H1 (cell line): ENCODE measurements at regions not wholly inside any gene's neighbourhood (a gene's known extent, or its start where the extent isn't known, plus 50 kb on each side); places are given as distances from the start of the nearest gene placed in this dataset.
A peak's percentile ranks its signal among the peaks of the same experiment; 100 is the strongest.

Experiments
- CTCF ChIA-PET: fragments of 300-600 bp; sonication (Branson Sonifier 250); formaldehyde crosslinking; loops from one replicate; lab custom pipeline; 2021; ENCODE audit not compliant: partially characterized antibody; lab: Charles Lee
- POLR2A ChIA-PET: fragments of 300-600 bp; sonication (Branson Sonifier 250); formaldehyde crosslinking; loops from one replicate; lab custom pipeline; 2021; ENCODE audit warnings: inconsistent platforms; ENCODE audit not compliant: partially characterized antibody; lab: Charles Lee
- DNase-seq, 2 experiments: peaks; one replicate each; pipeline versions ENCODE4 v3.0.0 to v3.0.0-alpha.2; 2010 to 2022; ENCODE audit warnings: low spot score in 2 of 2, low read depth in 1 of 2, mixed read lengths in 1 of 2
- FAIRE-seq: peaks from 2 replicates; lab custom pipeline; 2011; peaks lifted over from hg19 to GRCh38; lab: Jason Lieb, UNC
- H2AFZ ChIP-seq: 2 replicates; pipeline ENCODE4 v1.8.1; 2012; ENCODE audit warnings: low read length, inconsistent platforms
- H2AK5ac ChIP-seq: 2 replicates; pipeline ENCODE4 v1.6.1; 2013; ENCODE audit warnings: low read depth, low read length
- H2BK120ac ChIP-seq: replicated peaks from 2 replicates; pipeline ENCODE3; 2013; ENCODE audit warnings: low read depth, low read length, inconsistent platforms
- H2BK12ac ChIP-seq: 2 replicates; pipeline ENCODE4 v1.6.1; 2013; ENCODE audit warnings: low read depth, low read length
- H2BK15ac ChIP-seq: 2 replicates; pipeline ENCODE4 v1.6.1; 2013; ENCODE audit warnings: low read length
- H2BK20ac ChIP-seq: 2 replicates; pipeline ENCODE4 v1.6.1; 2013; ENCODE audit warnings: low read length
- H2BK5ac ChIP-seq: 2 replicates; pipeline ENCODE4 v1.6.1; 2013; ENCODE audit warnings: low read depth, low read length
- H3K14ac ChIP-seq: 2 replicates; pipeline ENCODE4 v1.6.1; 2013; ENCODE audit warnings: inconsistent platforms; ENCODE audit not compliant: insufficient read length
- H3K18ac ChIP-seq: 2 replicates; pipeline ENCODE4 v1.6.1; 2013; ENCODE audit warnings: low read length; ENCODE audit errors: extremely low read depth
- H3K23ac ChIP-seq: 2 replicates; pipeline ENCODE4 v1.6.1; 2013; ENCODE audit warnings: inconsistent platforms; ENCODE audit not compliant: insufficient read length
- H3K23me2 ChIP-seq: 2 replicates; pipeline ENCODE4 v1.6.1; 2013; ENCODE audit warnings: low read depth, low read length
- H3K27ac ChIP-seq: 2 replicates; pipeline ENCODE4 v1.6.1; 2011; ENCODE audit warnings: low read depth, low read length, inconsistent platforms
- H3K27me3 ChIP-seq, 4 experiments: replicated peaks in 1 of 4; 1 replicate in 1 of 4; 2 replicates in 3 of 4; pipeline versions ENCODE4 v1.6.1 to v1.8.1; 2011 to 2013; ENCODE audit warnings: low read length in 3 of 4, mild to moderate bottlenecking in 3 of 4, inconsistent platforms in 2 of 4, mixed read lengths in 2 of 4, moderate library complexity in 1 of 4; ENCODE audit not compliant: control insufficient read depth in 3 of 4, insufficient read depth in 3 of 4; ENCODE audit errors: extremely low read depth in 1 of 4
- H3K36me3 ChIP-seq, 4 experiments: 2 replicates each; pipeline versions ENCODE4 v1.6.1 to v1.8.1; 2011 to 2013; ENCODE audit warnings: mild to moderate bottlenecking in 4 of 4, low read length in 3 of 4, moderate library complexity in 2 of 4, control low read depth in 1 of 4, inconsistent platforms in 1 of 4; ENCODE audit not compliant: insufficient read depth in 4 of 4, control insufficient read depth in 2 of 4
- H3K4ac ChIP-seq: replicated peaks from 2 replicates; pipeline ENCODE3; 2013; ENCODE audit warnings: low read length, low read depth, mixed read lengths, inconsistent platforms; ENCODE audit not compliant: insufficient read length
- H3K4me1 ChIP-seq, 4 experiments: replicated peaks in 1 of 4; 1 replicate in 1 of 4; 2 replicates in 3 of 4; pipeline versions ENCODE4 v1.6.1 to v1.8.1; 2011 to 2013; ENCODE audit warnings: low read length in 3 of 4, inconsistent platforms in 2 of 4, mixed read lengths in 1 of 4; ENCODE audit not compliant: insufficient read depth in 4 of 4, control insufficient read depth in 3 of 4
- H3K4me2 ChIP-seq, 2 experiments: 2 replicates each; pipeline versions ENCODE4 v1.6.1 to v1.8.1; 2011 to 2013; ENCODE audit warnings: low read depth in 2 of 2, low read length in 2 of 2, control low read depth in 1 of 2, inconsistent platforms in 1 of 2, mild to moderate bottlenecking in 1 of 2; ENCODE audit not compliant: insufficient read depth in 1 of 2
- H3K4me3 ChIP-seq, 4 experiments: fragments of 200-600, 300-600 bp in 1 of 4; sonication (generic), shearing (Covaris generic), sonication (Bioruptor Twin) in 1 of 4; 2 replicates each; pipeline versions ENCODE4 v1.5.1 to v1.8.1; 2011 to 2016; ENCODE audit warnings: low read length in 4 of 4, low read depth in 3 of 4, control low read depth in 2 of 4, inconsistent platforms in 2 of 4, mild to moderate bottlenecking in 2 of 4, mixed read lengths in 1 of 4, moderate library complexity in 1 of 4; ENCODE audit not compliant: insufficient read depth in 2 of 4; ENCODE audit errors: extremely low read depth in 1 of 4
- H3K56ac ChIP-seq: replicated peaks from 2 replicates; pipeline ENCODE3; 2013; ENCODE audit warnings: low read depth, mild to moderate bottlenecking, mixed read lengths, low read length, inconsistent platforms; ENCODE audit not compliant: insufficient read length
- H3K79me1 ChIP-seq: 2 replicates; pipeline ENCODE4 v1.6.1; 2013; ENCODE audit warnings: low read depth, low read length, control low read depth
- H3K79me2 ChIP-seq, 2 experiments: 2 replicates each; pipeline versions ENCODE4 v1.6.1 to v1.8.1; 2012 to 2013; ENCODE audit warnings: low read length in 2 of 2, mild to moderate bottlenecking in 2 of 2, inconsistent platforms in 1 of 2; ENCODE audit not compliant: insufficient read depth in 2 of 2, control insufficient read depth in 1 of 2
- H3K9ac ChIP-seq, 4 experiments: replicated peaks in 1 of 4; 1 replicate in 1 of 4; 2 replicates in 3 of 4; pipeline versions ENCODE4 v1.6.1 to v1.8.1; 2011 to 2013; ENCODE audit warnings: low read depth in 3 of 4, low read length in 3 of 4, control low read depth in 2 of 4, mild to moderate bottlenecking in 2 of 4, moderate library complexity in 2 of 4, inconsistent platforms in 1 of 4; ENCODE audit errors: extremely low read depth in 1 of 4
- H3K9me3 ChIP-seq, 2 experiments: 2 replicates each; pipeline versions ENCODE4 v1.6.1 to v1.8.1; 2012 to 2013; ENCODE audit warnings: mild to moderate bottlenecking in 2 of 2, moderate library complexity in 2 of 2, control low read depth in 1 of 2, inconsistent platforms in 1 of 2, low read depth in 1 of 2, low read length in 1 of 2, mixed read lengths in 1 of 2; ENCODE audit not compliant: insufficient read depth in 2 of 2
- H4K20me1 ChIP-seq, 2 experiments: replicated peaks in 1 of 2; 2 replicates each; pipeline versions ENCODE3 to v1.8.1; 2011 to 2013; ENCODE audit warnings: inconsistent platforms in 2 of 2, low read length in 2 of 2, mild to moderate bottlenecking in 1 of 2; ENCODE audit not compliant: insufficient read depth in 2 of 2, control insufficient read depth in 1 of 2
- H4K5ac ChIP-seq: 2 replicates; pipeline ENCODE4 v1.6.1; 2013; ENCODE audit warnings: low read length, low read depth, mixed read lengths, inconsistent platforms; ENCODE audit not compliant: insufficient read length
- H4K8ac ChIP-seq: 2 replicates; pipeline ENCODE4 v1.8.0; 2013; ENCODE audit warnings: mild to moderate bottlenecking, moderate library complexity, low read length, inconsistent platforms; ENCODE audit not compliant: insufficient read depth; ENCODE audit errors: extremely low read depth
- H4K91ac ChIP-seq: replicated peaks from 2 replicates; pipeline ENCODE3; 2013; ENCODE audit warnings: low read length, mixed read lengths, inconsistent platforms; ENCODE audit not compliant: insufficient read length
- BRCA1 ChIP-seq: IDR thresholded peaks from 2 replicates; pipeline ENCODE4 v1.6.1; 2012; ENCODE audit warnings: low read depth, low read length, improper control_type of control experiment
- CHD2 ChIP-seq: IDR thresholded peaks from 2 replicates; pipeline ENCODE4 v1.6.1; 2012; ENCODE audit warnings: low read length, improper control_type of control experiment
- CREB1 ChIP-seq: IDR thresholded peaks from 2 replicates; pipeline ENCODE4 v1.6.1; 2012; ENCODE audit warnings: inconsistent platforms
- EZH2 ChIP-seq: fragments of 200-600 bp; sonication (generic); IDR thresholded peaks from 2 replicates; pipeline ENCODE4 v1.7.1; 2012; ENCODE audit warnings: low read depth, mild to moderate bottlenecking, moderate library complexity, low read length, inconsistent platforms; ENCODE audit not compliant: severe bottlenecking
- RFX5 ChIP-seq: IDR thresholded peaks from 2 replicates; pipeline ENCODE4 v1.6.1; 2011; ENCODE audit warnings: low read depth, low read length, improper control_type of control experiment, borderline replicate concordance
- SIRT6 ChIP-seq: IDR thresholded peaks from one replicate; pipeline ENCODE4 v1.7.1; 2012; ENCODE audit warnings: low read length, inconsistent platforms
- WGBS, 2 experiments: shearing (Covaris generic) in 1 of 2; methylation state at CpG; one replicate each; pipeline versions ENCODE4 v1.1.6 to v1.1.7; 2013 to 2015; ENCODE audit warnings: low lambda C conversion rate in 2 of 2, mixed read lengths in 2 of 2, inconsistent platforms in 1 of 2, low coverage in 1 of 2, missing lambda C conversion rate in 1 of 2; ENCODE audit not compliant: insufficient replicate concordance in 2 of 2, insufficient coverage in 1 of 2, insufficient read length in 1 of 2; ENCODE audit errors: extremely low coverage in 1 of 2, missing lambda C conversion rate in 1 of 2; 5-methylcytosine and 5-hydroxymethylcytosine counted together

DNA sequence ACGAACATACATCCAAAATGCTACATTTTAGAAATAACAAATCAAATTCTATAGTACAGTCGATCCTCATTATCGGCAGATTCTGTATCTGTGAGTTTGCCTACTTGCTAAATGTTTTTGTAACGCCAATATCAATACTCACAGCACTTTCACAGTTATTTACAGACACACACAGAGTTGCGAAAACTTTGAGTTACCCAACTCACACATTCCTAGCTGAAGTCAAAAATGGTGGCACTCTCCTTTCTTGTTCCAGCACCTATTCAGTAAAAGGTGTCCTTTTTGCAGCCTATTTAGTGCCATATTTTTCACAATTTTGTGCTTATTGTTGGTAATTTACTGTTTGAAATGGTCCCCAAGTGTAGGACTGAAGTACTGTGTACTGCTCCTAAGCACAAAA, 161.7 kb downstream of the AKR1D1 start:
- Histone ChIP-seq H3K18ac (no peak overlapping the region), H3K27ac (no peak overlapping the region), H3K23ac (no peak overlapping the region), H2BK20ac (no peak overlapping the region; the same call in 1 of the 2 replicates), H4K8ac (no peak overlapping the region), H4K5ac (peak overlapping the region; percentile 51), H3K4ac (no peak overlapping the region), H3K27me3 (no peaks in the 10 kb centered on the region), H2AFZ (no peak overlapping the region), H2BK15ac (no peak overlapping the region), H3K36me3 (peaks cover 0 to 4% (median 2%) of the 10 kb centered on the region in 4 experiments; a peak in 1 of 8 replicates), H3K79me2 (no peaks in the 10 kb centered on the region), H3K9ac (no peak overlapping the region), H4K91ac (no peak overlapping the region), H3K4me3 (no peak overlapping the region), H3K9me3 (peaks cover 6 to 14% of the 10 kb centered on the region in 2 experiments; a peak in 3 of 4 replicates), H3K4me1 (peaks cover 0 to 4% (median 0%) of the 10 kb centered on the region in 4 experiments; a peak in 1 of 7 replicates), H3K79me1 (no peaks in the 10 kb centered on the region), H3K4me2 (no peak overlapping the region), H2BK12ac (no peak overlapping the region), H3K14ac (no peak overlapping the region), H4K20me1 (no peaks in the 10 kb centered on the region), H2BK5ac (no peak overlapping the region), H2BK120ac (peak overlapping the region; percentile 36), H3K23me2 (no peaks in the 10 kb centered on the region), H3K56ac (no peak overlapping the region), H2AK5ac (no peak overlapping the region)
- FAIRE-seq (no peak), DNase-seq (no peak)
- ChIA-PET POLR2A (no interaction called here), CTCF (no interaction called here)
- TF ChIP-seq SIRT6 (no peak), RFX5 (no peak), CREB1 (no peak), CHD2 (no peak), EZH2 (no peak), BRCA1 (no peak)
- 96% methylated on average over 5 of the region's 5 CpGs; no CpG with 5 or more reads in 1 of the 2 experiments for WGBS, 2 experiments
